Hepatocyte (in vitro differentiated cells): ENCODE measurements at regions not wholly inside any gene's neighbourhood (a gene's known extent, or its start where the extent isn't known, plus 50 kb on each side); places are given as distances from the start of the nearest gene placed in this dataset.

Experiments used
- DNase-seq: peaks from one replicate; pipeline ENCODE4 v3.0.0-alpha.2; 2016; ENCODE audit warnings: low spot score
- H2AFZ ChIP-seq: fragments of 200-600 bp; sonication (generic); 2 replicates; pipeline ENCODE4 v1.6.0; 2016; ENCODE audit warnings: antibody characterized with exemption, mild to moderate bottlenecking
- H3K27ac ChIP-seq: fragments of 200-600 bp; sonication (generic); 2 replicates; pipeline ENCODE4 v1.5.1; 2016; ENCODE audit warnings: mild to moderate bottlenecking
- H3K27me3 ChIP-seq: fragments of 200-600 bp; sonication (generic); 2 replicates; pipeline ENCODE4 v1.6.1; 2016
- H3K36me3 ChIP-seq: fragments of 200-600 bp; sonication (generic); replicated peaks from 2 replicates; pipeline ENCODE4 v1.5.1; 2016; ENCODE audit warnings: low read depth; ENCODE audit not compliant: insufficient read depth
- H3K4me1 ChIP-seq: fragments of 200-600 bp; sonication (generic); 2 replicates; pipeline ENCODE4 v1.5.1; 2016; ENCODE audit warnings: mild to moderate bottlenecking, moderate library complexity; ENCODE audit not compliant: insufficient read depth
- H3K4me2 ChIP-seq: fragments of 200-600 bp; sonication (generic); 2 replicates; pipeline ENCODE4 v1.6.0; 2016
- H3K4me3 ChIP-seq: fragments of 200-600 bp; sonication (generic); 2 replicates; pipeline ENCODE4 v1.5.1; 2016; ENCODE audit warnings: mild to moderate bottlenecking
- H3K79me2 ChIP-seq: fragments of 200-600 bp; sonication (generic); 2 replicates; pipeline ENCODE4 v1.6.0; 2017; ENCODE audit warnings: mild to moderate bottlenecking
- H3K9me2 ChIP-seq: fragments of 200-600 bp; sonication (generic); replicated peaks from 2 replicates; pipeline ENCODE4 v1.6.0; 2017; ENCODE audit warnings: mild to moderate bottlenecking; ENCODE audit not compliant: insufficient read depth
- H3K9me3 ChIP-seq: fragments of 200-600 bp; sonication (generic); 2 replicates; pipeline ENCODE4 v1.5.1; 2016; ENCODE audit warnings: low read depth, mild to moderate bottlenecking
- H4K20me1 ChIP-seq: fragments of 200-600 bp; sonication (generic); 2 replicates; pipeline ENCODE4 v1.6.0; 2016; ENCODE audit warnings: mild to moderate bottlenecking; ENCODE audit not compliant: insufficient read depth, poor library complexity, severe bottlenecking
- CTCF ChIP-seq: fragments of 200-600 bp; sonication (generic); IDR thresholded peaks from 2 replicates; pipeline ENCODE4 v1.5.1; 2016; ENCODE audit warnings: antibody characterized with exemption, mild to moderate bottlenecking; ENCODE audit not compliant: poor library complexity
- EZH2 ChIP-seq: fragments of 200-600 bp; sonication (generic); IDR thresholded peaks from 2 replicates; pipeline ENCODE4 v1.6.1; 2016; ENCODE audit warnings: antibody characterized with exemption, mild to moderate bottlenecking, borderline replicate concordance
- EZH2phosphoT487 ChIP-seq: fragments of 200-600 bp; sonication (generic); IDR thresholded peaks from one replicate; pipeline ENCODE4 v1.6.1; 2018; ENCODE audit warnings: antibody characterized with exemption, mild to moderate bottlenecking, low read depth, moderate library complexity; ENCODE audit not compliant: unreplicated experiment, severe bottlenecking
- WGBS: methylation state at CpG from one replicate; pipeline ENCODE4 v1.1.6; 2016; ENCODE audit warnings: low lambda C conversion rate; ENCODE audit errors: missing lambda C conversion rate; 5-methylcytosine and 5-hydroxymethylcytosine counted together

DNA sequence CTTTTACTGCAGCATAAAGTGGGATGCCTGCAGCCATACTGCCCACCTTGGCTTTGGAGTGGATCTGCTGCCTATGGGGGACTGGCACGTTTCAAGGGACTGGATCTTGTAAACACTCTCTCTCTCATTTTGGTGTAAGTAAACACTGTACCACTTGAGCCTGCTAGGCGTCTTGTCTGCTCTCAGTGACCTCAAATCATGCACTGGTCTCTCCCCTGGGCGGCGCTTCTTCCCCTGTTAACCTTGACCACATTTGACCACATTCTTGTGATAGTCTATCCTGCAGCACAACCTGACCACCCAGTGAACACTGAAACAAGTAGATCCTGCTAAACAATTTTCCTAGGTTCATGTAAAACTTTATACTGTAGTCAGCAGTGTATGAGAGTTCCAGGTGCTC is 82.6 kb upstream of the HNMT start:
- Histone ChIP-seq H4K20me1 (no peaks in the 10 kb centered on the region), H3K36me3 (no peaks in the 10 kb centered on the region), H3K4me3 (no peak overlapping the region), H3K79me2 (no peaks in the 10 kb centered on the region), H3K27me3 (no peaks in the 10 kb centered on the region), H3K9me2 (no peaks in the 10 kb centered on the region), H3K9me3 (no peaks in the 10 kb centered on the region), H2AFZ (no peak overlapping the region), H3K4me2 (no peak overlapping the region), H3K4me1 (no peaks in the 10 kb centered on the region), H3K27ac (no peak overlapping the region)
- no peak for TF ChIP-seq EZH2
- TF ChIP-seq EZH2phosphoT487 = no peak
- no peak for TF ChIP-seq CTCF
- no peak for DNase-seq
- WGBS = 83% methylated on average over 4 of the region's 4 CpGs

DNA sequence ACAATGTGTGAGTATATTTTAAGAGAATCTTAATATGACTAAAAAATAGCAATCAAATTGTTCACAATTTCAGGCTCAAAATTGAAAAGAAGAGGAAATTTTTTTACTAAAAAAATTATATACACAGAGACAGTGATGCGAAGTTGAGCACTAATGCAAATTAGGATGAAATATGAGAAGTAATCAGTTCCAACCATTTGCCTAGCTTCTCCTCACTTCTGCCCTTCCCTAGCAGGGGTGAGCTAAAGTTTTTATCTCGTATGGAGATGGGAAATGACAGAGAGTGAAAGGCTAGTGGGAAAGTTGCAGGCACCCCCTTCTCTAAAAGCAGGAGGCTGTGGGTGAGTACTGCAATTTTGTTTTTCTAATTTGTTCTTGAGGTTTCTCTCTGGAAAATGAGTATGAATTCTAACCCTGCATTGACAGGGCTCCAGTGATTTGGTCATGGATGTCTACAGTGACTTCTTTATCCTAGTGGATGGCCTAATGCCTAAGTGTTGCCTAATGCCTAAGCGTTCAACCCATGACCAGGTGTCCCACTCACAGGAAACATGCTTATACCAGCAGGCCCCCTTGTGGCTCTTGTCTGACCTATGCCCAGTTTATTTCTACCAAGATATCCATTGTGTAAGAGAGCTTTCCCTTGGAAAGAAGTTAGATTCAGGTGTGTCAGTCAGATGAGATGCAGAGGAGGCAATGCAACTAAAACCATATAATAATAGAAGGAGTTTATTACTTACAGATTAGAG is 78.0 kb upstream of the HNMT start:
- H3K79me2 ChIP-seq = no peaks in the 10 kb centered on the region
- H3K4me2 ChIP-seq = no peak overlapping the region
- no peaks in the 10 kb centered on the region for H3K4me1 ChIP-seq
- WGBS = 45% methylated on average over 3 of the region's 3 CpGs
- peak; percentile 57 for DNase-seq
- H3K9me3 ChIP-seq = no peaks in the 10 kb centered on the region
- no peak overlapping the region for H3K4me3 ChIP-seq
- no peaks in the 10 kb centered on the region for H3K9me2 ChIP-seq
- H3K27me3 ChIP-seq = no peaks in the 10 kb centered on the region
- no peaks in the 10 kb centered on the region for H4K20me1 ChIP-seq
- H2AFZ ChIP-seq = no peak overlapping the region
- TF ChIP-seq EZH2 (no peak), CTCF (peak; percentile 32)
- H3K36me3 ChIP-seq = no peaks in the 10 kb centered on the region
- no peak overlapping the region for H3K27ac ChIP-seq

- Histone ChIP-seq H3K27ac (no peak overlapping the region), H3K9me2 (no peaks in the 10 kb centered on the region), H3K9me3 (no peaks in the 10 kb centered on the region), H3K27me3 (no peaks in the 10 kb centered on the region), H3K4me2 (no peak overlapping the region), H3K4me1 (no peaks in the 10 kb centered on the region), H3K4me3 (no peak overlapping the region), H4K20me1 (no peaks in the 10 kb centered on the region), H3K36me3 (no peaks in the 10 kb centered on the region), H2AFZ (no peak overlapping the region), H3K79me2 (no peaks in the 10 kb centered on the region)
- DNase-seq = peak; percentile 61
- TF ChIP-seq CTCF (peak; percentile 65), EZH2phosphoT487 (no peak), EZH2 (no peak)
- WGBS = 17% methylated on average over 8 of the region's 8 CpGs
These were observed 75.4 kb upstream of the HNMT start for GRCh38 chr2:137888845-137889244.

DNA sequence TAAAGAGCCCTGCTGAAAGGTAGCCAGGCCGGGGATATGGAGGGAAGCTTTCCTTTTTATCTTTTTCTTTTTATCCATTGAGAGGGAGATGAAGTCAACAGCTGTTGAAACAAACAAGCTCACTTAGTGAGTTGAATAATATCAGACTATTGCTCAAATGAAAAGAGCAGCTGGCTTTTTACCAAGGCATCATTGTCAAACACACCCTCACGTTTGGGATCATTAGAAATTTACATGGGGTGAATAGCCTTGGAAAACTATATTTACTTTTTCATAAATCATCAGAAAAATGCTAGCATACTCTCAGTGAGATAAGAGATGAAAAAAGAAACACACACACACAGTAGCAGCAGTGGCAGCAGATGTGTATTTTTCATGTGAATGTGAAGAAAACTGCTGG is 71.5 kb upstream of the HNMT start:
- H3K4me2 ChIP-seq = no peak overlapping the region
- no peaks in the 10 kb centered on the region for H3K4me1 ChIP-seq
- no peaks in the 10 kb centered on the region for H3K9me3 ChIP-seq
- H3K27me3 ChIP-seq = no peaks in the 10 kb centered on the region
- no peak overlapping the region for H3K27ac ChIP-seq
- WGBS = 35% methylated on average over 2 of the region's 2 CpGs
- no peaks in the 10 kb centered on the region for H4K20me1 ChIP-seq
- no peak overlapping the region for H3K4me3 ChIP-seq
- no peak for DNase-seq
- H3K9me2 ChIP-seq = no peaks in the 10 kb centered on the region
- no peak overlapping the region for H2AFZ ChIP-seq
- H3K36me3 ChIP-seq = no peaks in the 10 kb centered on the region
- no peaks in the 10 kb centered on the region for H3K79me2 ChIP-seq
- TF ChIP-seq EZH2 (no peak), CTCF (no peak), EZH2phosphoT487 (no peak)
